ENCODE measurements at regions not wholly inside any gene's neighbourhood (a gene's known extent, or its start where the extent isn't known, plus 50 kb on each side); places are given as distances from the start of the nearest gene placed in this dataset.

- intact Hi-C loops (cut with micrococcal nuclease) = no loop called here
- no peak overlapping the region for H3K4me3 ChIP-seq (replicated peaks in 1 of 2; ENCODE audit: low read depth in 1 of 2, low read length in 2 of 2)
- BruUV-seq (replicated peaks) = no TSS peak
- no peak overlapping the region for H3K4me2 ChIP-seq (ENCODE audit: low read length)
- no peaks in the 10 kb centered on the region for H3K9me3 ChIP-seq (ENCODE audit: control insufficient read depth in 1 of 2, insufficient read depth in 1 of 2, low read depth in 1 of 2, low read length in 2 of 2)
- no peak for TF ChIP-seq EZH2phosphoT487 (IDR thresholded peaks at IDR 0.05; ENCODE audit: borderline replicate concordance)
- no peak for TF ChIP-seq SRF (IDR thresholded peaks at IDR 0.05; ENCODE audit: low read depth)
- TF ChIP-seq ZFX (IDR thresholded peaks at IDR 0.05) = no peak
- TF ChIP-seq ZBTB33 (IDR thresholded peaks at IDR 0.05; ENCODE audit: extremely low read depth, insufficient replicate concordance, low read length) = no peak
- no peak for TF ChIP-seq TCF7L2 (IDR thresholded peaks at IDR 0.05; ENCODE audit: borderline replicate concordance, extremely low read depth, insufficient read depth, insufficient read length)
- TF ChIP-seq YY1 (IDR thresholded peaks at IDR 0.05; ENCODE audit: extremely low read depth, insufficient replicate concordance, low read depth, low read length) = no peak
- no peak for TF ChIP-seq EGR1 (IDR thresholded peaks at IDR 0.05; ENCODE audit: low read depth)
- TF ChIP-seq CTCF (IDR thresholded peaks at IDR 0.05 in 2 of 3, conservative IDR thresholded peaks at IDR 0.05 in 1 of 3; ENCODE audit: borderline replicate concordance in 1 of 3, insufficient read depth in 1 of 3, low read depth in 2 of 3, low read length in 2 of 3) = no peak
- no peak for TF ChIP-seq POLR2AphosphoS5 (IDR thresholded peaks at IDR 0.05; ENCODE audit: low read depth, low read length)
- no peak for TF ChIP-seq MAX (IDR thresholded peaks at IDR 0.05)
- no peak for TF ChIP-seq EZH2 (IDR thresholded peaks at IDR 0.05)
- no peak for TF ChIP-seq CEBPB (IDR thresholded peaks at IDR 0.05; ENCODE audit: low read depth)
- no peaks in the 10 kb centered on the region for H3K79me2 ChIP-seq (ENCODE audit: insufficient read depth, low read length)
- DNase-seq (ENCODE audit: low read depth, low spot score) (no peak), ATAC-seq (no peak)
- ChIA-PET CTCF (no interaction called here), POLR2A (no interaction called here), RAD21 (ENCODE audit: low non-redundant PET in 1 of 2, low total read pairs in 2 of 2, uncharacterized antibody in 2 of 2, unreplicated experiment in 2 of 2) (no interaction called here)
- no peak overlapping the region for H3K9ac ChIP-seq (ENCODE audit: low read length)
- H3K27me3 ChIP-seq (ENCODE audit: insufficient read depth, low read length) = peaks cover 15% of the 10 kb centered on the region
- H3K27ac ChIP-seq (ENCODE audit: low read depth, low read length) = no peak overlapping the region
- H3K4me1 ChIP-seq (ENCODE audit: control insufficient read depth in 1 of 2, insufficient read depth in 2 of 2, low read length in 2 of 2) = no peaks in the 10 kb centered on the region
- H3K36me3 ChIP-seq (ENCODE audit: control insufficient read depth in 1 of 2, insufficient read depth in 2 of 2, low read length in 2 of 2) = no peaks in the 10 kb centered on the region
- H3K9me2 ChIP-seq (ENCODE audit: insufficient read depth) = no peaks in the 10 kb centered on the region
- no peak overlapping the region for H2AFZ ChIP-seq (ENCODE audit: low read depth, low read length, poor library complexity, severe bottlenecking)
- no peaks in the 10 kb centered on the region for H4K20me1 ChIP-seq (ENCODE audit: insufficient read depth)
Measured at GRCh38 chr13:91144054-91144453, 203.4 kb upstream of the MIR17HG start.

Measured in HCT116 (cell line).